ENCODE measurements at regions not wholly inside any gene's neighbourhood (a gene's known extent, or its start where the extent isn't known, plus 50 kb on each side); places are given as distances from the start of the nearest gene placed in this dataset.

DNA sequence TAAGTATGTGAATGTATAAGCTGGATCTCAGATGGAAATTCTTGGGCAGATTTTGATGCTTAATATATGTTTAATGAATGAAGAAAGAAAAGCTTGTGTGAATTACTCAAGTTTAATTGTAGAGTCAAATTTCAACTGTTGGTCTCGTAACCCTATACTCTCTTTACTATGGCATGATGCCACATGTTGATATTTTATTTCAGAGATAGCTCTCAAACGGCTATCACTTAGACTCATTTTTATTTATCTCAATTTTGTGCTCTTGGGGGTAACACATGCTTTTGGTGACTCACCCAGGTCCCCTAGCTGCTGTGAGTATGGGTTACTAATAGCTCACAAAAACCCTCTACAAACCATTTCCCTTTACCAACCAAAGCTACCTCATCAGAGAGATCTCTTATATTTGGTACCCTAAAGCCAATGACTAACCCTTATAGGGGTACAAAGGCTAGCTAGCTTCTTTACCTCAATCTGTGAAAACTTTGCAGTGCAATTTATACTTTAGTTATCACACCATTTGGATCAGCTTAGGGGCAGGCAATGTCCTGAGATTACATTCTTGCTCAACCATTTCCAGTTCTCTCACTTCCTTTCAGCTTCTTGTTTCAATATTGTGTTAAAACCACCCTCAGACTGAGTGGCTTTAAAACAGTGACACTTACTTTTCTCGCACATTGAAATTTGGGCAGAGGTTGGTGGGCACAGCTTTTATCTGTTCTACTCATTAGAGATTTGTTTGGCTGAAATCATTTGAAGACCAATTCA is 240.3 kb downstream of the CDH7 start:
- DNase-seq, result peak; percentile 20

GRCh38 chr18:65990174-65990690 is 239.4 kb downstream of the CDH7 start:
- no peak for DNase-seq

DNA sequence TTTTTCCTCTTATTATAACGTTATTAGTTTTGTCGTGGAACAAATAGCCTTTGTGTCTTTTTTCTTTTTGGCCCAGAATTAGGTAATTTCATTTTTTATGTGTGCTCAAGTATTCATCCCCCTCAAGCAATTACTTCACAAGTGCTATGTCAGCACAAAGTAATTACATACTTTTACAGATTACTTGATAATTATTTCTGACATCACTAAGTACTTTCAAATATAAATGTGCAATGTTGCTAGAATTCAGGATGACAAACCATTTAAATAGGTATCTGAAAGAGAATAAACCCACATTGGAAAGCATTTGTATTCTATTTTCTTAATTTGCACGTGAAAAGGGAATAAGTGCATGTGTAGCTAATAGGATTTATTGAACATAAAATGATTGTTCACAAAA is 238.2 kb downstream of the CDH7 start:
- DNase-seq, result no peak

DNA sequence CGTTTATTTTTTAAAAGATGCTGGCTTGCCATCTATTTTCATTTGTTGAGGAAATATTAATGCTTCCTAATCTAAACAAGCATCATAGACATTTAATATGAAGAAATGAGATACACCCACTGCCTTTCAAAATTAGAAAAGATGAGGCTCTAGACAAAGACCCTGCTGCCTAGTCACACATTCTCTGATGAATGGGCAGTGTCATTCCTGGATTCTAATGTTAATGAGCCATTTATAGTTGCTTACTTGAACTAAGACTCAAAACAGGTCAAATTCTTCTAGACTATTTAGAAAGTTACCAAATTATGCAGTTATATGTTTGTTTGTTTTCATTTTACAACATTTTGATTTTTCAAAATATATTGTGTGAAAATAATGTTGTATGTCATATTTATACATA is 237.6 kb downstream of the CDH7 start:
- DNase-seq, result no peak

DNA sequence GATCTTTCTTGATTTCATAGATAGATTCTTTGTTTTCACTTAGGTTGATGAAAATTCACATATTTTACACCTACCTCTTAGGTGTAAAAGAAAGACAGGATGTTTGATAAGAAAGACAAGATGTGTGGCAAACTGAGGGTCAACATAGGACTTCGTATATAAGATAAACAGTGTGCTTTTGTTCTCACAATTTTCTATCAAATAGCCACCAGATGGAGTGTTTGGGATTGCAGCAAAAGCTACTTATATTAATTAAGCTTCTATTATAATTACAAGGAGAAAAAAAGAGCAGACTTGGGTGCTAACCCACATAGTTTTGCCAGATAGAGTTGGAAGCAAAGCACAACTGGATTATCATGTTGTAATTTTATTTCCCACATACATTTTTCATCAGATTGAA is 232.9 kb downstream of the CDH7 start:
- DNase-seq, result peak; percentile 11

GRCh38 chr18:65975536-65975935 is 224.7 kb downstream of the CDH7 start:
- DNase-seq, result no peak

GRCh38 chr18:65974758-65975157 is 223.9 kb downstream of the CDH7 start:
- no peak for DNase-seq

DNA sequence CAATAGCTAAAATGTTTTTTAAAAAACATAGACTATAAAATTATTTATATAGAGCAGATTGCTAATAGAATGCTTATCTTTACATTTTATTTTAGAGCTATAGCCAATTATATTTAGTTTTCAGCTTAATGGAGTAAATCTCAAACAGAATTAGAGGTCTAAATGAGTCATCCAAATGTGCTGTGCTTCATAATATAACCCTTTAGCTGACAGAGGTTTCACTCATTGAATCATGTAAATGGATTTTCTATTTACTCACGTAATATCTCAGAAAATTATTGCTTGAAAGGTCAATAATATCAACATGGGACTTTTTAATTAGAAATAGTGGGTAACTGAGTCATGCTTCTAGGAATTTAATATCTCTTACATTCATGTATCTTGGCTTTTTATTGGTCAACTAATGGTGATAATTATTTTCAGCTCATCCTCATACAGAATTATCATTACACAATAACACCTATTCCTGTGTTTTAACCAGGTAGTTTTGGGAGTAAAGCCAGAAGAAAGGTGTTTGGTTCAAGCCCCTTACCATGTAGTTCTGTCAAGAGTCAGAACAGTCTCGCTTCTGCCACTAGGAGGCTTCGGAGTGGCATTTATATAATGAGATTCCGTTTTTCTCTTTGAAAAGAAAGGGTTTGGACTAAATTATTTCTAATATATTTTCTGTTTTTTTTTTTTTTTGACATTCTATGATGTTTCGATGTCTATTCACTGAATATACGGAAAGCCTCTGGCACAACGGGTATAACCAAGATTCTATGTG is 217.6 kb downstream of the CDH7 start:
- no peak for DNase-seq

GRCh38 chr18:65955747-65956146 is 204.9 kb downstream of the CDH7 start:
- DNase-seq, result no peak

- no peak for DNase-seq
Observed at GRCh38 chr18:65954372-65954771, 203.6 kb downstream of the CDH7 start.

DNA sequence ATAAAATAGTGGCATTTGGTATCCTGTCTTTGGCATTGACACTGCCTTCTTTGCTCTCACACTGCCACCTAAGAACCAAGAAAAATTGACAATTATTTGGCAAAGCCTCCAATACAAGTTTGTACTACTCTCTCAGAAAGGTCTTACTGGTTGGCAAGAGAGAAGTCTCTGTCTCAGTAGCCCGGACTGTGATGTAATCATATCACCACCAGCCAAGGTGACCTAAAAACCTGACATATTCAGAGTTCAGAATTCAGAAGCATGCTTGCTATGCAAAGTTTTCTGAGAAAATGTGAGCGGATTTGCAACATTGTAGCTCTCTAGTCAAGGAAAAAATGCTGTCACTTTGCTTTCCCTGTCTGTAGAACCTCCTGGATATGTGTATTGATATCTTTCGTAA is 196.0 kb downstream of the CDH7 start:
- DNase-seq, result no peak

DNA sequence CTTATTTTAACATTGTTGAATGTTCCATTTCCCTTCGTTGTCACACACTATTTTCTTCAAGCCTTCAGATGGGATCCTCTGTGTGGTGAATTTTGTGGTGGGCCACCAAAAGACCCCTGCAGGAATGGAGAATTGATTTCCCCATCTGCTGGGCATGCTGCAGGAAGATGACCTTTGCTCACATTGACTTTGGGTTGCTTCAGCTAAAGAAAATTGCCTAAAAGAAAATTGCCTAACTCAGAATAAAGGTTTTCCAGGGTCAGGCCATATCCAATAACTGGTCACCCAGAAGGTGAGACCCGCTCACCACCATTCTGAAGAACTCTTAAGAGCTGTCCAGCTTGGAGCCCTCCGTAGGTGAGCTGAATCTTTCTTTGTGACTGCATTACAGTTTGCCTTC is 192.5 kb downstream of the CDH7 start:
- DNase-seq, result no peak

DNA sequence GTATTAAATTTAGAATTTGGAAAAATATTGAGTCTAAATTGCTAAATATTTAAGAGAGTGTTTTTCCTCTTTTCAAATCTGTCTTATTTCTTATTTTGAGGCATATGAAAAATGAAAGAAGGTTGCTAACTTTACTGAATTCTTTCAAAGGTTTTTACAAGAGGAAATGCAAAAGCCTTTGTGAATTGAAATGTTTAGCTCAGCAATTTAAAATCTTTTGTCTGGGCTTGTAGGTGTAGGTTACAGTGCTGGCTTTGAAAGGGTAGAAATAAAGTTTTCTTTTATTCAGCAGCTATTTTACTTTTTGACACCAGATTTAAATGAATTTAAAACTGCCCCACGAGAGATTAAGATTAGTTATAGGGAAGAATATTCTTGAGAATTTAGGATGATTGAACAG is 192.0 kb downstream of the CDH7 start:
- no peak for DNase-seq

DNA sequence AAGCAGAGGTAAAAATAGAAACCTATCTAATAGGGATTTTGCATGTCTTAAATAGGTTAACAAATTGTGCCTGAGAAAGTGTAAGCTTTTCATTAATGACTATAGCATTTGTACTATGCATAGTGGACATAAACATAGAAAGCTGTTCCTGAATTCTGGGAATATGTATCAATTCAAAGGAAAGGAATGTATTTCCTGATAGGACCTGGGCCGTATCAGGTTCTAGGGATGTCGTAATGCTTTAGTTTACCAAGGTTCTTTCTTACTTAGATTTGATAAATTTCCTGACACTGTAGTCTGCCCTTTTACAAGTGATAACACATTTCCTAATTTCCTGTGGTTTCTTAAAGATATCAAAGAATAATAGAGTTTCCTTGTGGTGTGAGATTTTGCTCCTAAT is 191.3 kb downstream of the CDH7 start:
- no peak for DNase-seq

DNA sequence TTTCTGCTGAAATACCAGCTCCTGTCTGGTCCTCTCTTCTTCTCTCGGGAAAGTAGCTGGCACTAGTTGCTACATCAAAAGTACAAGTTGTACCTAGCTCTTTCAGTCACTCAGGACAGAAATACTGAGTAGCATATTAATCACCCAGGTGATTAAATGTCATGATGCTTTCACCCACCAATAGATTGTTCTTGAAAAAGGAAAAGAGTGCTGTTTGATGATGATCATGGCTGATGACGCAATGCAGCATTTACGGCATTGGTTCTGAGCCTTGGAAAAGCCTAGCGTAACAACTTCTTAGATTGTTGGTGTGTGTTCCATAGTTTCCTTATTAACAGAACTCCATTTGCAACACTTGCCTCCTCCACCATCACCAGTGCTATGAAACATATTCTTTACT is 190.7 kb downstream of the CDH7 start:
- DNase-seq, result no peak

Measured in DMS 273 treated with DMSO at 0.1 percent for 48 hours (cell line).